GM23338 (cell line): ENCODE measurements at regions not wholly inside any gene's neighbourhood (a gene's known extent, or its start where the extent isn't known, plus 50 kb on each side); places are given as distances from the start of the nearest gene placed in this dataset.

Experiments used
- CTCF ChIP-seq, 2 experiments: fragments of 200-600 bp in 1 of 2; sonication (generic) in 1 of 2; conservative IDR thresholded peaks; 2 replicates each; pipeline versions ENCODE4 v1.5.1 to v1.6.1; 2016 to 2017; ENCODE audit warnings: antibody characterized with exemption in 2 of 2, low read depth in 2 of 2, mild to moderate bottlenecking in 2 of 2, moderate library complexity in 1 of 2
- EZH2phosphoT487 ChIP-seq: fragments of 200-600 bp; sonication (generic); IDR thresholded peaks from one replicate; pipeline ENCODE4 v1.8.1; 2018; ENCODE audit warnings: antibody characterized with exemption; ENCODE audit not compliant: unreplicated experiment
- POLR2AphosphoS5 ChIP-seq: IDR thresholded peaks from 2 replicates; pipeline ENCODE4 v1.6.1; 2016; ENCODE audit warnings: antibody characterized with exemption, low read depth

DNA sequence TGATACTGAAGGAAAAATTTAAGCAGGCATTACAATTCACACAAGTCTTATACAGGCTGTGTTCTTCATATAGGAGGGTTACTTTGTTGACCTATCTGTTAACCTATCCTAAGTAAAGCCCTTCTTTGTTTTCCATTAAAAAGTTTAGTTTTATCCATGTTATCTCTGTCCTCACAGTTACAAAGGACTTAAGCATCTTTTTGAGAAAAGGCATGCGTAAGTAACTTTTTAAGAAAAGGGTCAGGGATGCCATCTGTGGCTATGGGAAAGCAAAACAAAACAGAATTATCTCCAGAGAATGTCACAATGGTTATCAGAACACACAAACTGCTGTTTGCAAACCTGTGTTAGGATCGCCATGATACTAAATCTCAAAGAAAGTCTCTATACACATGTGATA is 295.8 kb upstream of the MTPN start:
- TF ChIP-seq EZH2phosphoT487 (no peak), CTCF (conservative IDR thresholded peaks at IDR 0.05; ENCODE audit: low read depth in 2 of 2) (no peak), POLR2AphosphoS5 (no peak)
